NCI-H345 treated with DMSO at 0.1 percent for 48 hours (cell line): ENCODE measurements at regions not wholly inside any gene's neighbourhood (a gene's known extent, or its start where the extent isn't known, plus 50 kb on each side); places are given as distances from the start of the nearest gene placed in this dataset.

Experiments used
- DNase-seq: peaks from one replicate; lab custom pipeline; 2025; ENCODE audit not compliant: unreplicated experiment; lab: John Stamatoyannopoulos, UW

DNA sequence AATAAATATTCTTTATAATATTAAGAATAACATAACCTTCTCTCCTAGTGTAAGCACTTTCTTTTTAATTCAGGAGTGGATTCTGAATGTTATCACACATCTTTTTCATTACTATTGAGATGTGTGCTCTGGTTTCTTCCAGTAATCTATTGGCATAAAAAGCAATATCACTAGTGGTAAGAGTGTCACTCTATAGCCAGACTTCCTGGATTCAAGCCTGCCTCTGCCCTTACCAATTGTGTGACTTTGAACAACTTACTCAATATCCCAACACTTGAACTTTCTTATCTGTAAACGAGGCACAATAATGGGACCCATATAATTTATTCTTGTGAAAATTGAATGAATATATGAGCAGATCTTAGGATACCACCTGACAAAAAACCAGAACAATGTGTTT lies 71.0 kb downstream of the SEM1 start:
- no peak for DNase-seq

GRCh38 chr7:96637522-96637921 lies 72.1 kb downstream of the SEM1 start:
- no peak for DNase-seq

GRCh38 chr7:96636979-96637378 lies 72.7 kb downstream of the SEM1 start:
- no peak for DNase-seq

- no peak for DNase-seq
Observed at GRCh38 chr7:96636342-96636860, 73.2 kb downstream of the SEM1 start.

DNA sequence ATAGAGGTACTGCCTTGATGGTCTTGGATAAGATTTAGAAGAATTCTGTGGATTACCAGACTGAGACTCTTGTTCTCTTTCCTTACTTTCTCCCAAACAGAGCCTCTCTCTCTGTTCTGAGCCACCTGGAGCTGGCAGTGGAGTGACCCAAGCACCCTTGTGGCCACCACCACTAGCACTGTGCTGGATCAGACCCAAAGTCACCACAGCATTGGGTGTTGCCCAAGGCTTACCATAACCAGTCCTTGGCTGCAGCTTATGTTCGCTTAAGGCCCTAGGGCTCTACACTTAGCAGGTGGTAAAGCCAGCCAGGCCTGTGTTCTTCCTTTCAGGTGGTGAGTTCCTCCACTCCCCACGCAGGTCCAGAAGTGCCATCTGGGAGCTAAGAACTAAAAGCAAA lies 79.8 kb downstream of the SEM1 start:
- no peak for DNase-seq

DNA sequence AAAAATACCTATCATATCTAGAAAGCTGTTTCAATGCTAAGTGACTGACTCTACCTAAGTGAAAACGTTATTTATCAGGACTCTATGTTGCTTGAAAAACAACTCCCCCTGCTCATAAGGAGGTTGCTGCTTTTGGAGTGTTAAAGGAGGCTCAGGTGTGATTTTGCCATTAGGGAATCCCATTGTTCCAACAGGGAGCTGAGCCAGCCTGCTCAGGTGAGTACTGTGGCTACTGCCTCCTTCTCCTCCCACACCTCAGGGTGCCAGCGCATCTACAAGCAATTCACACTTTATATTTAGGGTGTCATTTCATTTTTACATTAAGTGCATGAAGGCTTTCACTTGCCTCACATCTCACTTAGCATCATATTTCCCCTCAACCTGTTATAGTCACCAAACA lies 84.7 kb downstream of the SEM1 start:
- DNase-seq = no peak

DNA sequence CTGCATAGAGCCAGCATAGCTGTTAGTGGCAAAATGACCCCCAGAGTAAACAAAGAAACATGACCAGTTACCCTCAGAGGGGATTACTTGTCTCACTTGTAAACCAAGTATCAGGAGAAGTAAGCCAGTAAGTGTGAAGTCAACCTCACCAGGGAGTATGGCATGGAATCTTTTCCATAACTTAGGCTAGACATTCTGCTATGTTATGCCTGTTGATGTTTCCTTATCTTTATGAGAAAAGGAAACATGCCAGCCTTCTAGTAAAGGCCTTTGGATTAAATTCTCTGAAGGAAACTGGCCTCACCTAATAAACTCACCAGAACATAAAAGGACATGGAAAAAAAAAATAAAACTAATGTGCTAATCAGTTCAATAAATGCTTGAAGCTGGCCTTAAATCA lies 87.7 kb downstream of the SEM1 start:
- no peak for DNase-seq

- no peak for DNase-seq
Observed at GRCh38 chr7:96614154-96614867, 95.3 kb downstream of the SEM1 start.

DNA sequence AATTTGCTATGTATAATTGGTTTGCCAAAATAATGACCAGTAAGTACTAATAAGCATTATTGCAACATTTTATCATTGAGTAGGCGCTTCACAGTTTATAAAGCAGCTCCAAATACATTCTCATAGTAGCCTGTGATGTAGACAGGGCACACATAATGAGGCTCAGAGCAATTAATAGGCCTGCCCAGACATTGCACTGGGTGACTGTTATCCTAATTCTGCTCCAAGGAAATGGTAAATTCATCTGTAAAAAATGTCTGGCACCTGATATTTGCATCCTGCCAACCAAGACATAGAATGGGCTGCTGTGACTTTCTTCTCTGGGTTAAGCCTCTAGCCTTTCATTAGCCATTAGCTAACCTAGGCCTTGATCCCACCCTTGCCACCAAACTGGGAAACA lies 97.6 kb downstream of the SEM1 start:
- DNase-seq = no peak

- DNase-seq = no peak
Observed at GRCh38 chr7:96605045-96605716, 104.5 kb downstream of the SEM1 start.

DNA sequence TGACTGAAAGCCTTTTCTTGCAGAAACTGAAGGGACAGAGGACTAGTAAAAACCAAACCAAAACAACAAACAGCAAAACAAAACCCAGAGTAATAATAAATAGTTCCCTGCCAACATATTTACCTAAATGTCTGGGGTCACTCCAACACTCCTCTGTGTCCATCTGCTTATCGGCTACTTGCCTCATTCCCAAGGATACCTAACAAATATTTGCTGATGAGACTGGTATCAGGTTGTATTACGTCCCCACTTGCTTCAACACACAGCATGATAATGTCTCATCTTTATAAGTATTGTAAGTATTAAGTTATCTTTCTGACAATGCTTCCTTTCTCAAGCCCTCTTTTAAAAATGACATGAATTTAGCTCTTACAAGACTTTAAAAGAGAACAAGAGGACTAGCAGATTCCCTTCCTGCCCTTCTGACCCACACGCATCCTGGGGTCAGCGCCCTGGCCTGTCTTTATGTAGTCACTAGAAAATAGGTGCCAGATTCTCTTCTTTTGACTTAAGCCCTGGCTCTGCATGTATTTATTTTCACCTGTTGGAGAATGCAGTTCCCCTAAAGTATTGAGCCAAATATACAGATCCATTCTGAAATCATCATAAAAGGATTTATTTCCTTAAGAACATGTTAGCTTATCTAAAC lies 110.2 kb downstream of the SEM1 start:
- DNase-seq = no peak

DNA sequence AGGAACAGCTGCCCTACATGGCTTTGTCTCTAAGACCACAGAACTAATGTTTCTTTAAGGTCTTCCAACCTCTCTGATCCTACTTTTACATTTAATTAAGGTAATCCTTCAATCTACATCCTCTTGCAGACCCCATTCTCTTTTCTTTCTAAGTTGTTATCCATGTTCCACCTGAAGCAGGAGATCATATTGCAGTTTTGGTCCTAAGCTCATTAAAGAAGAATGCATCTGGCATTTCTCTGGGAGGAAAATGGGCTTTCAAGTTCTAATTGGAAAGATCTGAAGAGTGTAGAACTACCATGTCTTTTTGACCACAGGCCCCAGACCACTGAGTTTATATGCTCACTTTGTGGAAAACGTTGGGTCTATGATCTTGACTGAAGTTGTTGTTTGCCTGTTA lies 111.2 kb downstream of the SEM1 start:
- no peak for DNase-seq

GRCh38 chr7:96596120-96596826 lies 113.4 kb downstream of the SEM1 start:
- peak; percentile 94 for DNase-seq

GRCh38 chr7:96591900-96592676 lies 117.6 kb downstream of the SEM1 start:
- no peak for DNase-seq

DNA sequence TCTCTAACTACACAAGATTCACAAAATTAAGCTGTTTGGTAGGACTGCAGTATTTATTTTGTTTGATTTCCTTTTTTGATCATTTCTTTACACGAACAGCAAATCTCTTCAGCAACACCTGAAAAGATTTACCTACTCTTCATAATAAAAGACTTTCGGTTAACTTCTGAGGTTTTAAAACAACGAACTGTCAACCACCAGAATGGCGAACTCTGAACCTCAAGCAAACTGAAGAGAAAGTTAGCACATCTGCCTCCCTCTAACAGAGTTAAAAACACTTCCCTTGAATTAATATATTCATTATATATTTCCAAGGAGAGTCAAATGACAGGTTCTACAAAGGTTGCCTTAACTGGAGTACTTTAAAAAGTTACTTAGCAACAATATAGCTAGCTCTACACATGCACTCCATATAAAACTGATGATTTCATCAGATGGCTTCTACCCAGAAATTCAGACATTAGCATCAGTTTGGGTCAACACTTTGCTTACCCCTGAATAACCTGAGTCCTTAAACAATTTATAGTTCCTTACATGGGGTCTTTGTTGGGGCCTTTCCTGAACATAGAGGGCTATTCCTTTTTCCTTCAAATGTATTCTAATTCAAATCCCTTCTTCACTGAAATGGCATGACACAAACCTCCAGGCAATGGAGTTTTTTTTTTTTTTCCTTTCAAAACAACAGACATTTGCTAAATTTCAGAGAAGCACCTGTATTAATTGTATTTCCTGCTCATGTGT lies 118.3 kb downstream of the SEM1 start:
- DNase-seq = no peak

DNA sequence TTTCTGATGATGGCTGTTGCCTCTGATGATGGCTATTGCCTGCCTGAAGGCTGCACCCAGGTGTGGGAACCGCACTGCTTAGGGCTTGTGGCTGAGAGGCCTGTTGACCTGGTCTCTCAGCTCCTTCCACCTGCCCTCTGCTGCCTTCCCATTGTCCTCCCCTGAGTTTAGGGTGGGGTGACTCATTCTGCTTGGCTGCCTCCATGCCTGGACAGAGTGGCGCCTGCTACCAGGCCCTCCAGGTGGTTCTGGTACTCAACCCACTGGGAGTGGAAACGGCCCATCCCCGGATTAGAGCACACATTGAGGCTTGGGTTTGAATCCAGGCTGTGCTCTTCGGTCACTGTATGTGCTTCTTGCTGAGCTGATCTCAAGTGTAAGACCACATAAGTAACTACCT lies 120.6 kb downstream of the SEM1 start:
- DNase-seq = no peak

DNA sequence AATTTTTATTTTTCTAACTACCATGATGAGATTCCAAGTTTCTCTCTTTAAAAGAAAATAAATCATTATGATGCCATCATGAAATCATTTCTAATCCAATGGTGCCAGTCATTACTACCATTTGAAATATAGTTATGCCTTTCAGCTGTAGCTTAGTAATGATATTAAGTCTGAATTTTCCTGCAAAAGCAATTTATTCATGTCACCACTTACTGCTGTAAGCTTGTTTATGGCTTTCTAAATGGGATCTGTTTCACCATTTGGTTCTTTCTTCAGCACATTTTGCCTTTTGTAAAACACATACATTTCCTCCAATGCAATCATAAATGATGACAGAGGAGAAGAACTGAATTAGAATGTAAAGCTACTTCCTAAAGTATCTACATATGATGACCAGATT lies 130.5 kb downstream of the SEM1 start:
- DNase-seq = no peak

GRCh38 chr7:96578606-96579005 lies 131.0 kb downstream of the SEM1 start:
- DNase-seq = no peak

GRCh38 chr7:96563409-96563808 lies 146.2 kb downstream of the SEM1 start:
- no peak for DNase-seq

DNA sequence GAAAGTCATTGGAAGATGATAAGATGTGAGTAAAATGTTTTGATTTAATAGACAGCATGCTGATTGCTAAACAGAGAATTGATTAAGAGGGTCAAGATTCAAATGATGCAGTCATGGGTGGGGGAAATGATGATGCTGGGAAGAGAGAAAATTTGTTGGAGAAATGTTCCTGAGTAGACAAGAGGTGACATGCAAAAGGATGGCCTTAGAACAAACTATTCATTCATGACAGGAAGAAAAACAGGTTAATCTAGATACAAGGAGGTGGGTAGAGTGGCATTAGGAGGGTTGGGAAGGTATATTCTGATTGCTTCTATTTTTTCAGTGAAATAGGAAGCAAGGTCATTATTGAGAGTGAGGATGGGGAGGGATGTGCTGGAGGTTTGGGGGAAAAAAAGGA lies 146.7 kb downstream of the SEM1 start:
- DNase-seq = no peak
